ENCODE measurements at regions not wholly inside any gene's neighbourhood (a gene's known extent, or its start where the extent isn't known, plus 50 kb on each side); places are given as distances from the start of the nearest gene placed in this dataset.

- H3K27ac ChIP-seq (ENCODE audit: insufficient read length, low read depth, low read length): no peak overlapping the region
- no peak overlapping the region for H3K23ac ChIP-seq (ENCODE audit: insufficient read length, low read depth, low read length)
- no peaks in the 10 kb centered on the region for H3K79me2 ChIP-seq (ENCODE audit: insufficient read depth, low read length)
- H3K14ac ChIP-seq (ENCODE audit: insufficient read depth, low read length): no peak overlapping the region
- no peak overlapping the region for H3K56ac ChIP-seq (ENCODE audit: insufficient read length, low read depth, low read length)
- no peak overlapping the region for H2BK20ac ChIP-seq (ENCODE audit: low read depth, low read length, poor library complexity, severe bottlenecking)
- no peaks in the 10 kb centered on the region for H3K27me3 ChIP-seq (ENCODE audit: insufficient read depth, low read length)
- TF ChIP-seq CTCF (conservative IDR thresholded peaks at IDR 0.05): no peak
- no peak overlapping the region for H2AK5ac ChIP-seq (ENCODE audit: insufficient read length, low read length)
- H2AFZ ChIP-seq (ENCODE audit: low read length): no peak overlapping the region
- H3K9me3 Mint-ChIP-seq: no peaks in the 10 kb centered on the region; a peak in 1 of 5 replicates
- no peak overlapping the region for H2BK120ac ChIP-seq (ENCODE audit: low read depth, low read length, poor library complexity, severe bottlenecking)
- H3K4me1 ChIP-seq (ENCODE audit: insufficient read depth, low read length): no peaks in the 10 kb centered on the region
- no peak overlapping the region for H3K9ac ChIP-seq (ENCODE audit: extremely low read depth, insufficient read length, low read length)
- H2BK5ac ChIP-seq (ENCODE audit: insufficient read length, low read length): no peak overlapping the region
- WGBS (ENCODE audit: extremely low coverage, insufficient read length, low lambda C conversion rate): no CpG with 5 or more reads among the region's 4 CpGs
- no peaks in the 10 kb centered on the region for H4K20me1 ChIP-seq (ENCODE audit: control insufficient read depth, insufficient read depth, insufficient read length)
- H3T11ph ChIP-seq (ENCODE audit: low read length): no peak overlapping the region
- H3K36me3 Mint-ChIP-seq (ENCODE audit: insufficient read depth in 1 of 3, low read depth in 3 of 3): no peaks in the 10 kb centered on the region; a peak in 1 of 7 replicates
- H3K18ac ChIP-seq (ENCODE audit: insufficient read length, low read depth, low read length): no peak overlapping the region
- H3K27me3 Mint-ChIP-seq (ENCODE audit: low read depth): peaks cover 2% of the 10 kb centered on the region; the same call in 1 of the 2 replicates
- no peak overlapping the region for H3K4me2 ChIP-seq (ENCODE audit: insufficient read depth, insufficient read length, low read length)
- H4K91ac ChIP-seq (ENCODE audit: insufficient read length, low read depth, low read length): no peak overlapping the region
- no peaks in the 10 kb centered on the region for H3K79me1 ChIP-seq (ENCODE audit: insufficient read depth, low read depth, low read length, poor library complexity, severe bottlenecking)
- no peak overlapping the region for H4K5ac ChIP-seq (ENCODE audit: insufficient read length, low read depth, low read length)
- no peak overlapping the region for H3K4me3 Mint-ChIP-seq
- H3K4ac ChIP-seq (ENCODE audit: low read depth, low read length): no peak overlapping the region
- no peaks in the 10 kb centered on the region for H3K23me2 ChIP-seq (ENCODE audit: insufficient read length, low read depth, low read length, poor library complexity, severe bottlenecking)
- no peak overlapping the region for H2BK15ac ChIP-seq (ENCODE audit: low read depth, low read length)
- H4K8ac ChIP-seq (replicated peaks; ENCODE audit: insufficient read length, low read depth, low read length): no peak overlapping the region
- H2BK12ac ChIP-seq (ENCODE audit: insufficient read length, low read depth, low read length): no peak overlapping the region
- no peak overlapping the region for H3K27ac Mint-ChIP-seq
- no peaks in the 10 kb centered on the region for H3K4me1 Mint-ChIP-seq
- H3K9me3 ChIP-seq (ENCODE audit: control insufficient read depth, low read depth, low read length): no peaks in the 10 kb centered on the region
- no peak for DNase-seq
Measured at GRCh38 chr14:58978343-58978742, 210.1 kb upstream of the DAAM1 start.
